ENCODE measurements at regions not wholly inside any gene's neighbourhood (a gene's known extent, or its start where the extent isn't known, plus 50 kb on each side); places are given as distances from the start of the nearest gene placed in this dataset.

- TF ChIP-seq PAX5 (IDR thresholded peaks at IDR 0.05; ENCODE audit: insufficient read depth, low read length, severe bottlenecking): no peak
- TF ChIP-seq POU2F2 (IDR thresholded peaks at IDR 0.05; ENCODE audit: low read depth, low read length): no peak
- TF ChIP-seq SPI1 (IDR thresholded peaks at IDR 0.05; ENCODE audit: low read depth, low read length): no peak
- no peak for TF ChIP-seq TAF1 (IDR thresholded peaks at IDR 0.05; ENCODE audit: low read depth, low read length)
- no peak for TF ChIP-seq POLR2AphosphoS5 (IDR thresholded peaks at IDR 0.05; ENCODE audit: low read depth, low read length)
- TF ChIP-seq POLR2A (IDR thresholded peaks at IDR 0.05; ENCODE audit: low read depth, low read length): no peak
- no peak for DNase-seq (ENCODE audit: insufficient read length, low spot score)
Measured at GRCh38 chr11:28964811-28965210, 856.6 kb downstream of the METTL15 start.

GRCh38 chr11:28963187-28963586 lies 855.0 kb downstream of the METTL15 start:
- no peak for TF ChIP-seq PAX5 (IDR thresholded peaks at IDR 0.05; ENCODE audit: insufficient read depth, low read length, severe bottlenecking)
- TF ChIP-seq POLR2A (IDR thresholded peaks at IDR 0.05; ENCODE audit: low read depth, low read length): no peak
- FAIRE-seq: no peak
- DNase-seq (ENCODE audit: insufficient read length, low spot score): no peak

More at GRCh38 chr11:28964811-28965210, 856.6 kb downstream of the METTL15 start:
- no peak for FAIRE-seq

GRCh38 chr11:28962502-28962901 lies 854.3 kb downstream of the METTL15 start:
- TF ChIP-seq POLR2AphosphoS5 (IDR thresholded peaks at IDR 0.05; ENCODE audit: low read depth, low read length): no peak
- no peak for TF ChIP-seq TAF1 (IDR thresholded peaks at IDR 0.05; ENCODE audit: low read depth, low read length)
- DNase-seq (ENCODE audit: insufficient read length, low spot score) (no peak), FAIRE-seq (no peak)

- FAIRE-seq (no peak), DNase-seq (ENCODE audit: insufficient read length, low spot score) (no peak)
- TF ChIP-seq SPI1 (IDR thresholded peaks at IDR 0.05; ENCODE audit: low read depth, low read length) (no peak), POU2F2 (IDR thresholded peaks at IDR 0.05; ENCODE audit: low read depth, low read length) (no peak), POLR2A (IDR thresholded peaks at IDR 0.05; ENCODE audit: low read depth, low read length) (no peak), POLR2AphosphoS5 (IDR thresholded peaks at IDR 0.05; ENCODE audit: low read depth, low read length) (no peak), PAX5 (IDR thresholded peaks at IDR 0.05; ENCODE audit: insufficient read depth, low read length, severe bottlenecking) (no peak), TAF1 (IDR thresholded peaks at IDR 0.05; ENCODE audit: low read depth, low read length) (no peak)
Measured at GRCh38 chr11:28961726-28962125, 853.5 kb downstream of the METTL15 start.

GRCh38 chr11:28956446-28956845 lies 848.3 kb downstream of the METTL15 start:
- DNase-seq (ENCODE audit: insufficient read length, low spot score): no peak
- no peak for TF ChIP-seq PAX5 (IDR thresholded peaks at IDR 0.05; ENCODE audit: insufficient read depth, low read length, severe bottlenecking)
- TF ChIP-seq SPI1 (IDR thresholded peaks at IDR 0.05; ENCODE audit: low read depth, low read length): no peak
- no peak for TF ChIP-seq POLR2AphosphoS5 (IDR thresholded peaks at IDR 0.05; ENCODE audit: low read depth, low read length)
- TF ChIP-seq POLR2A (IDR thresholded peaks at IDR 0.05; ENCODE audit: low read depth, low read length): no peak
- no peak for TF ChIP-seq TAF1 (IDR thresholded peaks at IDR 0.05; ENCODE audit: low read depth, low read length)
- TF ChIP-seq POU2F2 (IDR thresholded peaks at IDR 0.05; ENCODE audit: low read depth, low read length): no peak
- FAIRE-seq: no peak

GRCh38 chr11:28951191-28951590 lies 843.0 kb downstream of the METTL15 start:
- FAIRE-seq (no peak), DNase-seq (ENCODE audit: insufficient read length, low spot score) (no peak)
- TF ChIP-seq SPI1 (IDR thresholded peaks at IDR 0.05; ENCODE audit: low read depth, low read length) (no peak), TAF1 (IDR thresholded peaks at IDR 0.05; ENCODE audit: low read depth, low read length) (no peak), POLR2AphosphoS5 (IDR thresholded peaks at IDR 0.05; ENCODE audit: low read depth, low read length) (no peak), PAX5 (IDR thresholded peaks at IDR 0.05; ENCODE audit: insufficient read depth, low read length, severe bottlenecking) (no peak), POU2F2 (IDR thresholded peaks at IDR 0.05; ENCODE audit: low read depth, low read length) (no peak), POLR2A (IDR thresholded peaks at IDR 0.05; ENCODE audit: low read depth, low read length) (no peak)

- TF ChIP-seq SPI1 (IDR thresholded peaks at IDR 0.05; ENCODE audit: low read depth, low read length): no peak
- TF ChIP-seq POLR2A (IDR thresholded peaks at IDR 0.05; ENCODE audit: low read depth, low read length): no peak
- TF ChIP-seq POU2F2 (IDR thresholded peaks at IDR 0.05; ENCODE audit: low read depth, low read length): no peak
- no peak for TF ChIP-seq PAX5 (IDR thresholded peaks at IDR 0.05; ENCODE audit: insufficient read depth, low read length, severe bottlenecking)
- no peak for TF ChIP-seq TAF1 (IDR thresholded peaks at IDR 0.05; ENCODE audit: low read depth, low read length)
- TF ChIP-seq POLR2AphosphoS5 (IDR thresholded peaks at IDR 0.05; ENCODE audit: low read depth, low read length): no peak
- FAIRE-seq: no peak
- DNase-seq (ENCODE audit: insufficient read length, low spot score): no peak
Measured at GRCh38 chr11:28939381-28939780, 831.2 kb downstream of the METTL15 start.

- FAIRE-seq (no peak), DNase-seq (ENCODE audit: insufficient read length, low spot score) (no peak)
- TF ChIP-seq PAX5 (IDR thresholded peaks at IDR 0.05; ENCODE audit: insufficient read depth, low read length, severe bottlenecking) (no peak), SPI1 (IDR thresholded peaks at IDR 0.05; ENCODE audit: low read depth, low read length) (no peak), TAF1 (IDR thresholded peaks at IDR 0.05; ENCODE audit: low read depth, low read length) (no peak), POU2F2 (IDR thresholded peaks at IDR 0.05; ENCODE audit: low read depth, low read length) (no peak), POLR2A (IDR thresholded peaks at IDR 0.05; ENCODE audit: low read depth, low read length) (no peak), POLR2AphosphoS5 (IDR thresholded peaks at IDR 0.05; ENCODE audit: low read depth, low read length) (no peak)
Measured at GRCh38 chr11:28938091-28938490, 829.9 kb downstream of the METTL15 start.

- FAIRE-seq: no peak
- TF ChIP-seq POLR2AphosphoS5 (IDR thresholded peaks at IDR 0.05; ENCODE audit: low read depth, low read length): no peak
- no peak for TF ChIP-seq POU2F2 (IDR thresholded peaks at IDR 0.05; ENCODE audit: low read depth, low read length)
- TF ChIP-seq POLR2A (IDR thresholded peaks at IDR 0.05; ENCODE audit: low read depth, low read length): no peak
- no peak for TF ChIP-seq SPI1 (IDR thresholded peaks at IDR 0.05; ENCODE audit: low read depth, low read length)
- TF ChIP-seq PAX5 (IDR thresholded peaks at IDR 0.05; ENCODE audit: insufficient read depth, low read length, severe bottlenecking): no peak
- TF ChIP-seq TAF1 (IDR thresholded peaks at IDR 0.05; ENCODE audit: low read depth, low read length): no peak
- DNase-seq (ENCODE audit: insufficient read length, low spot score): no peak
Measured at GRCh38 chr11:28932940-28933339, 824.8 kb downstream of the METTL15 start.

GRCh38 chr11:28924004-28924403 lies 815.8 kb downstream of the METTL15 start:
- DNase-seq (ENCODE audit: insufficient read length, low spot score) (no peak), FAIRE-seq (no peak)
- no peak for TF ChIP-seq SPI1 (IDR thresholded peaks at IDR 0.05; ENCODE audit: low read depth, low read length)
- TF ChIP-seq POU2F2 (IDR thresholded peaks at IDR 0.05; ENCODE audit: low read depth, low read length): no peak
- no peak for TF ChIP-seq POLR2AphosphoS5 (IDR thresholded peaks at IDR 0.05; ENCODE audit: low read depth, low read length)
- TF ChIP-seq PAX5 (IDR thresholded peaks at IDR 0.05; ENCODE audit: insufficient read depth, low read length, severe bottlenecking): no peak
- TF ChIP-seq TAF1 (IDR thresholded peaks at IDR 0.05; ENCODE audit: low read depth, low read length): no peak
- no peak for TF ChIP-seq POLR2A (IDR thresholded peaks at IDR 0.05; ENCODE audit: low read depth, low read length)
